Endothelial cell of umbilical vein (primary cell): ENCODE measurements at regions not wholly inside any gene's neighbourhood (a gene's known extent, or its start where the extent isn't known, plus 50 kb on each side); places are given as distances from the start of the nearest gene placed in this dataset.

Source experiments
- CTCF ChIP-seq, 2 donors: IDR thresholded peaks; 1 replicate in 1 of 2; 2 replicates in 1 of 2; pipeline ENCODE4 v1.5.1; 2011; ENCODE audit warnings: low read length in 2 of 2, mild to moderate bottlenecking in 2 of 2, moderate library complexity in 2 of 2, control low read depth in 1 of 2, inconsistent platforms in 1 of 2, low read depth in 1 of 2; ENCODE audit not compliant: insufficient read depth in 1 of 2; ENCODE audit errors: extremely low read depth in 1 of 2
- EZH2 ChIP-seq: IDR thresholded peaks from 2 replicates; pipeline ENCODE4 v1.6.1; 2012; ENCODE audit warnings: borderline replicate concordance, low read depth, mild to moderate bottlenecking, moderate library complexity, low read length, inconsistent platforms; ENCODE audit not compliant: severe bottlenecking
- FOS ChIP-seq: IDR thresholded peaks from 2 replicates; pipeline ENCODE4 v1.6.1; 2011; ENCODE audit warnings: mild to moderate bottlenecking, low read length, moderate library complexity, borderline replicate concordance; ENCODE audit not compliant: insufficient read depth
- MYC ChIP-seq: IDR thresholded peaks from one replicate; pipeline ENCODE4 v1.6.1; 2011; ENCODE audit warnings: mild to moderate bottlenecking, low read depth, low read length
- POLR2A ChIP-seq: IDR thresholded peaks from 2 replicates; pipeline ENCODE4 v1.6.1; 2012; ENCODE audit warnings: low read depth, mild to moderate bottlenecking, control low read depth, low read length
- POLR2AphosphoS5 ChIP-seq: IDR thresholded peaks from 2 replicates; pipeline ENCODE4 v1.6.1; 2012; ENCODE audit warnings: low read depth, mild to moderate bottlenecking, control low read depth, low read length, moderate library complexity; ENCODE audit not compliant: insufficient read depth

GRCh38 chr16:60337671-60338070 is 1603.6 kb upstream of the GOT2 start:
- TF ChIP-seq CTCF (IDR thresholded peaks at IDR 0.05; ENCODE audit: extremely low read depth in 1 of 2, insufficient read depth in 1 of 2, low read depth in 1 of 2, low read length in 2 of 2): no peak
- TF ChIP-seq MYC: no peak
- TF ChIP-seq POLR2A: no peak
- no peak for TF ChIP-seq POLR2AphosphoS5
- TF ChIP-seq FOS: no peak
- no peak for TF ChIP-seq EZH2
